ENCODE measurements at regions not wholly inside any gene's neighbourhood (a gene's known extent, or its start where the extent isn't known, plus 50 kb on each side); places are given as distances from the start of the nearest gene placed in this dataset.

GRCh38 chr7:77484785-77485184 is 52.3 kb upstream of the PTPN12 start:
- ChIA-PET CTCF (ENCODE audit: partially characterized antibody) (interaction anchor here (1.6 kb wide), 1 partner anchor 8 kb away, joined by 7 read pairs; no protein-coding TSS in a partner anchor), POLR2A (ENCODE audit: partially characterized antibody) (no interaction called here)
- no peak overlapping the region for H2BK15ac ChIP-seq (ENCODE audit: low read length)
- no peak overlapping the region for H4K8ac ChIP-seq (ENCODE audit: extremely low read depth, insufficient read depth, low read length)
- no peak overlapping the region for H3K23ac ChIP-seq (ENCODE audit: insufficient read length)
- H2AK5ac ChIP-seq (ENCODE audit: low read depth, low read length), result no peak overlapping the region
- no peak overlapping the region for H2BK5ac ChIP-seq (ENCODE audit: low read depth, low read length)
- no peak overlapping the region for H3K4me3 ChIP-seq (ENCODE audit: extremely low read depth in 1 of 4, insufficient read depth in 2 of 4, low read depth in 3 of 4, low read length in 4 of 4)
- H3K79me1 ChIP-seq (ENCODE audit: low read depth, low read length), result no peaks in the 10 kb centered on the region
- no peaks in the 10 kb centered on the region for H3K9me3 ChIP-seq (ENCODE audit: insufficient read depth in 2 of 2, low read depth in 1 of 2, low read length in 1 of 2)
- no peak for FAIRE-seq
- TF ChIP-seq CTCF (IDR thresholded peaks at IDR 0.05; ENCODE audit: control extremely low read depth in 1 of 3, insufficient read depth in 1 of 3, low read depth in 1 of 3, low read length in 3 of 3), result no peak
- no peak overlapping the region for H3K4ac ChIP-seq (replicated peaks; ENCODE audit: insufficient read length, low read depth, low read length)
- no peak overlapping the region for H3K18ac ChIP-seq (ENCODE audit: extremely low read depth, low read length)
- H3K27me3 ChIP-seq (replicated peaks in 1 of 4; ENCODE audit: control insufficient read depth in 3 of 4, extremely low read depth in 1 of 4, insufficient read depth in 3 of 4, low read length in 3 of 4), result no peaks in the 10 kb centered on the region
- H3K27ac ChIP-seq (ENCODE audit: low read depth, low read length), result no peak overlapping the region
- no peak overlapping the region for H2BK20ac ChIP-seq (ENCODE audit: low read length)
- H3K23me2 ChIP-seq (ENCODE audit: low read depth, low read length), result no peaks in the 10 kb centered on the region
- H3K36me3 ChIP-seq (ENCODE audit: control insufficient read depth in 2 of 4, insufficient read depth in 4 of 4, low read length in 3 of 4), result no peaks in the 10 kb centered on the region
- DNase-seq (ENCODE audit: low read depth in 1 of 2, low spot score in 2 of 2), result no peak
- H3K4me2 ChIP-seq (ENCODE audit: insufficient read depth in 1 of 2, low read depth in 2 of 2, low read length in 2 of 2), result no peak overlapping the region
- no peak overlapping the region for H2BK12ac ChIP-seq (ENCODE audit: low read depth, low read length)
- 89% methylated on average over 7 of the region's 7 CpGs; no CpG with 5 or more reads in 1 of the 2 experiments for WGBS, 2 experiments (ENCODE audit: extremely low coverage in 1 of 2, insufficient coverage in 1 of 2, insufficient read length in 1 of 2, insufficient replicate concordance in 2 of 2, low coverage in 1 of 2, low lambda C conversion rate in 2 of 2, missing lambda C conversion rate in 1 of 2)
- no peak overlapping the region for H2BK120ac ChIP-seq (replicated peaks; ENCODE audit: low read depth, low read length)
- H3K9ac ChIP-seq (replicated peaks in 1 of 4; ENCODE audit: extremely low read depth in 1 of 4, low read depth in 3 of 4, low read length in 3 of 4), result no peak overlapping the region
- no peaks in the 10 kb centered on the region for H4K20me1 ChIP-seq (replicated peaks in 1 of 2; ENCODE audit: control insufficient read depth in 1 of 2, insufficient read depth in 2 of 2, low read length in 2 of 2)
- H3K79me2 ChIP-seq (ENCODE audit: control insufficient read depth in 1 of 2, insufficient read depth in 2 of 2, low read length in 2 of 2), result no peaks in the 10 kb centered on the region
- H3K14ac ChIP-seq (ENCODE audit: insufficient read length), result no peak overlapping the region
- no peaks in the 10 kb centered on the region for H3K4me1 ChIP-seq (replicated peaks in 1 of 4; ENCODE audit: control insufficient read depth in 3 of 4, insufficient read depth in 4 of 4, low read length in 3 of 4)
- no peak overlapping the region for H4K91ac ChIP-seq (replicated peaks; ENCODE audit: insufficient read length, low read length)
- no peak overlapping the region for H4K5ac ChIP-seq (ENCODE audit: insufficient read length, low read depth, low read length)
- H2AFZ ChIP-seq (ENCODE audit: low read length), result no peak overlapping the region
- H3K56ac ChIP-seq (replicated peaks; ENCODE audit: insufficient read length, low read depth, low read length), result no peak overlapping the region

All from H1 (cell line).